Kidney (tissue), 13 donors: ENCODE measurements at regions not wholly inside any gene's neighbourhood (a gene's known extent, or its start where the extent isn't known, plus 50 kb on each side); places are given as distances from the start of the nearest gene placed in this dataset.

ENCODE experiments used
- DNase-seq, 5 donors: peaks; one replicate each; pipeline ENCODE4 v3.0.0-alpha.2; 2013 to 2020
- FAIRE-seq: peaks from 2 replicates; lab custom pipeline; 2012; peaks lifted over from hg19 to GRCh38; lab: Jason Lieb, UNC
- H3K27ac ChIP-seq, 2 donors: one replicate each; pipeline ENCODE4 v1.7.0; 2013; ENCODE audit warnings: low read depth in 2 of 2, low read length in 2 of 2, inconsistent platforms in 1 of 2
- H3K27me3 ChIP-seq: one replicate; pipeline ENCODE4 v1.7.1; 2013; ENCODE audit warnings: low read length, inconsistent platforms; ENCODE audit not compliant: control insufficient read depth, insufficient read depth
- H3K36me3 ChIP-seq, 3 donors: one replicate each; pipeline versions ENCODE4 v1.7.0 to v1.7.1; 2013; ENCODE audit warnings: low read length in 3 of 3, control low read depth in 1 of 3, inconsistent platforms in 1 of 3; ENCODE audit not compliant: insufficient read depth in 3 of 3, control insufficient read depth in 2 of 3
- H3K4me1 ChIP-seq, 3 donors: one replicate each; pipeline versions ENCODE4 v1.7.0 to v1.7.1; 2013; ENCODE audit warnings: low read length in 3 of 3, inconsistent platforms in 1 of 3, low read depth in 1 of 3; ENCODE audit not compliant: control insufficient read depth in 2 of 3, insufficient read depth in 2 of 3
- H3K4me3 ChIP-seq, 3 donors: one replicate each; pipeline versions ENCODE4 v1.7.0 to v1.8.1; 2013; ENCODE audit warnings: low read length in 3 of 3, control low read depth in 1 of 3, inconsistent platforms in 1 of 3
- H3K9ac ChIP-seq, 3 donors: one replicate each; pipeline versions ENCODE4 v1.7.0 to v1.7.1; 2013; ENCODE audit warnings: low read length in 3 of 3, control low read depth in 1 of 3, inconsistent platforms in 1 of 3
- H3K9me3 ChIP-seq, 3 donors: one replicate each; pipeline versions ENCODE4 v1.7.0 to v1.7.1; 2013; ENCODE audit warnings: low read length in 3 of 3, control low read depth in 1 of 3, inconsistent platforms in 1 of 3; ENCODE audit not compliant: control insufficient read depth in 2 of 3, insufficient read depth in 1 of 3
- CTCF ChIP-seq: IDR thresholded peaks from 3 replicates; pipeline ENCODE4 v1.5.1; 2012; ENCODE audit warnings: mild to moderate bottlenecking, moderate library complexity, borderline replicate concordance; ENCODE audit not compliant: insufficient read depth; ENCODE audit errors: extremely low read depth
- intact Hi-C: fragments of 100-400 bp; cut with DNase I; formaldehyde crosslinking; loops from one replicate; pipeline ENCODE4 v1.11.1; 2022
- donor health status: control.
- donor health status: control.
- donor health status: control.
- donor health status: control.
- donor health status: control.
- donor health status: DM: yes; HTN: yes; CAD: no.
- donor health status: Normal renal cell carcinoma (clear cell type).

DNA sequence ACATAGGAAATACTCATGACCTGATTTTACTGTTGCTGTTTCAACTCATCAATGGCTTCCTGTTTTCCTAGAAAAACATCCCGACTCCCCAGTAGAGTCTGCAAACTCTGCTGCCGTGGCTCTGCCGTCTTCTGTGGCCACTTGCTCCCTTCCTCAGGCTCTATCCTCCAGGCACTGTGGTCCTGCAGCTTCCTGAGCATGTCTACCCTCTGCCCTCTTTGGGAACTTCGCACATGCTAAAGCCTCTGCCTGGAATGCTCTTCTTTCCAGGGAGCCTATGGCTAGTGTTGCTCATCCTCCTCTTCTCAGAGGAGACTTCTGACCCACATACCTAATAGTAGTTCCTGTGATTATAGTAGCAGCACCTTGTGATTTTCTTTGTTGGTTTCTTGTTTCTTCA, 256.9 kb downstream of the MAN2A1 start:
- Histone ChIP-seq H3K9ac (no peak overlapping the region), H3K9me3 (no peaks in the 10 kb centered on the region), H3K27me3 (no peaks in the 10 kb centered on the region), H3K36me3 (no peaks in the 10 kb centered on the region), H3K4me1 (peaks cover 0 to 36% (median 12%) of the 10 kb centered on the region in 3 donors), H3K4me3 (no peak overlapping the region), H3K27ac (no peak overlapping the region)
- DNase-seq (no peak), FAIRE-seq (no peak)
- TF ChIP-seq CTCF = no peak
- intact Hi-C loops = no loop called here

DNA sequence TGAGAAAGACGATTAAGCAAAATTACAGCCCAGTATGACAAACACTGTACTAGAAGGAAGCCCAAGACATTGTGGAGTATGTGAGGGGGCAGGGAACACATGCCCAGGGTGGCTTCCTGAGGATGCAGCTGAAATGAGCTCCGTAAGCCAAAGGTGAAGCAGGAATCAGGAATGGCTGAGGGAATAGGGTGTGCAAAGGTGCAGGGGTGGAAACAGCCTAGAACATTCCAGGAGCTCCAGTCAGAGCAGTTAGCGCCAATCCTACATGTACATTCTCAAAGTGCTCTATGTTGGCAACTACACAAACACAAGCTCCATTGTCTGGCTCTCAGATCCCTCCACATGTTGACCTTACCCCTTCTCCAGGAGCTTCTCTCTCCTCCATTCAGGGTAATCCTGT, 257.9 kb downstream of the MAN2A1 start:
- FAIRE-seq (no peak), DNase-seq (no peak)
- Histone ChIP-seq H3K36me3 (no peaks in the 10 kb centered on the region), H3K27ac (no peak overlapping the region), H3K4me3 (no peak overlapping the region), H3K9ac (no peak overlapping the region), H3K27me3 (no peaks in the 10 kb centered on the region), H3K4me1 (peaks cover 0 to 36% (median 12%) of the 10 kb centered on the region in 3 donors), H3K9me3 (no peaks in the 10 kb centered on the region)
- intact Hi-C loops = no loop called here
- TF ChIP-seq CTCF = no peak

GRCh38 chr5:109950634-109951033, 260.9 kb downstream of the MAN2A1 start:
- peaks cover 0 to 30% (median 6%) of the 10 kb centered on the region in 3 donors for H3K4me1 ChIP-seq
- no peak for FAIRE-seq
- intact Hi-C loops = no loop called here

More at GRCh38 chr5:109950634-109951033, 260.9 kb downstream of the MAN2A1 start:
- Histone ChIP-seq H3K36me3 (no peaks in the 10 kb centered on the region), H3K4me3 (no peak overlapping the region), H3K9me3 (no peaks in the 10 kb centered on the region), H3K27me3 (no peaks in the 10 kb centered on the region), H3K27ac (no peak overlapping the region), H3K9ac (no peak overlapping the region)
- TF ChIP-seq CTCF = no peak
- no peak for DNase-seq
